ENCODE measurements at regions not wholly inside any gene's neighbourhood (a gene's known extent, or its start where the extent isn't known, plus 50 kb on each side); places are given as distances from the start of the nearest gene placed in this dataset.

DNA sequence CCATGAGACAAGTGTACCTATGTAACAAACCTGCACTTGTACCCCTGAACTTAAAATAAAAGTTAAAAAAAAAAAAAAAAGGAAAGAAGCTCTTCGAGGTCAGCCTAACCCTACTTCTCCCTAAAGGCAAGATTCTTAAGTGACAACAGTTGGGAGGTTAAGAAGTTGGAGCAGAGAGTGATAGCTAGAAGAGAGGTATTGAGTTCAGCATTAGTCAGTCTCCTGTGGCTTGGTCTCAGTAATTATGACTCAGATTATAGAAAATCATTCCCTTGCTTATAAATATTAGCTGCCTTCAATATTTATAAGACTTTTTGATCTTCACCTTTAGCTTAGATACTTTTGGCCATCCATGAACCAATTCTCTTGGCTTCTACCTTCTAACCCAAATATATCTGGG lies 926.8 kb upstream of the SLC39A10 start:
- BruUV-seq (replicated peaks): no TSS peak
- H2AFZ ChIP-seq (ENCODE audit: low read depth, low read length): no peak overlapping the region
- no peak overlapping the region for H3K27ac ChIP-seq (ENCODE audit: insufficient read depth, low read depth, low read length)
- H3K36me3 ChIP-seq (ENCODE audit: control insufficient read depth in 2 of 2, extremely low read depth in 1 of 2, insufficient read depth in 2 of 2, low read length in 2 of 2): no peaks in the 10 kb centered on the region
- no peak overlapping the region for H3K4me2 ChIP-seq (ENCODE audit: insufficient read depth, low read length)
- H3K79me2 ChIP-seq (ENCODE audit: control insufficient read depth, insufficient read depth, low read length): no peaks in the 10 kb centered on the region
- no peak overlapping the region for H3K9ac ChIP-seq (replicated peaks; ENCODE audit: extremely low read depth, insufficient read depth, low read length)
- CTCF ChIA-PET: interaction anchor here (0.7 to 1.5 kb wide), 3 partner anchors 184 to 1093 kb away, joined by 3 to 4 read pairs (median 4); no protein-coding TSS in a partner anchor
- H3K4me1 ChIP-seq (ENCODE audit: control insufficient read depth, extremely low read depth, insufficient read depth, low read length): no peaks in the 10 kb centered on the region
- intact Hi-C loops (cut with micrococcal nuclease): no loop called here
- POLR2A ChIA-PET: no interaction called here
- no peaks in the 10 kb centered on the region for H3K9me1 ChIP-seq (replicated peaks; ENCODE audit: control insufficient read depth, extremely low read depth, insufficient read depth, low read length)
- TF ChIP-seq GATA2 (IDR thresholded peaks at IDR 0.05; ENCODE audit: insufficient read depth, insufficient read length, low read depth, low read length) (no peak), FOS (IDR thresholded peaks at IDR 0.05; ENCODE audit: borderline replicate concordance, insufficient read depth, low read length) (peak; percentile 45)
- H4K20me1 ChIP-seq (replicated peaks; ENCODE audit: control insufficient read depth, extremely low read depth, insufficient read depth, low read length): no peaks in the 10 kb centered on the region
- H3K27me3 ChIP-seq (ENCODE audit: control insufficient read depth in 2 of 2, insufficient read depth in 2 of 2, low read length in 2 of 2): no peaks in the 10 kb centered on the region
- dilution Hi-C loops (cut with MboI; ENCODE audit: extremely low pct_ligation_motif_present, low sequenced_read_pairs): no loop called here
- no peaks in the 10 kb centered on the region for H3K9me3 ChIP-seq (replicated peaks; ENCODE audit: control insufficient read depth, insufficient read depth, low read length)
- FAIRE-seq: peak; percentile 54
- H3K4me3 ChIP-seq (replicated peaks in 1 of 3; ENCODE audit: insufficient read depth in 1 of 3, low read depth in 1 of 3, low read length in 3 of 3): no peak overlapping the region
- DNase-seq (ENCODE audit: low read depth, low spot score): peak; percentile 9

DNA sequence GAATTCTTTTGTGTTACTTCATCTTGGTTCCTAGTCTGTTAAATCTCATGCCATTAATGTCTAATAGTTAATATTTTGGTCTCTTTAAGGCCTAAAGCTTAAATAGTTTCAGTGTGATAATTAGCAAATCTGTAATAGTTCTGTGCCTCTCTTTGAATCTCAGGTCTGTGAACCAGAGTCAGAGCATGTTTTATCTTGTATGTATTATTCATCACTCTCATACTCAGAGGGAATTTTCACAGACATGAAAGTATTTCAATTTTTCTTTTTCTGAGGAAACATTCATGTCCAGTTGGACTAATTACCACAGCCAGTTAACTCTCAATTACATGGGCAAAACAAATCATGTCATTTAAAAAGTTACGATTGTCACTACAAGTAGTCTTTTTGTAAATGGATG lies 931.9 kb upstream of the SLC39A10 start:
- Histone ChIP-seq H3K79me2 (ENCODE audit: control insufficient read depth, insufficient read depth, low read length) (no peaks in the 10 kb centered on the region), H3K36me3 (ENCODE audit: control insufficient read depth in 2 of 2, extremely low read depth in 1 of 2, insufficient read depth in 2 of 2, low read length in 2 of 2) (no peaks in the 10 kb centered on the region), H3K9me3 (replicated peaks; ENCODE audit: control insufficient read depth, insufficient read depth, low read length) (no peaks in the 10 kb centered on the region), H2AFZ (ENCODE audit: low read depth, low read length) (no peak overlapping the region), H3K27ac (ENCODE audit: insufficient read depth, low read depth, low read length) (no peak overlapping the region), H3K9me1 (replicated peaks; ENCODE audit: control insufficient read depth, extremely low read depth, insufficient read depth, low read length) (no peaks in the 10 kb centered on the region), H3K9ac (replicated peaks; ENCODE audit: extremely low read depth, insufficient read depth, low read length) (no peak overlapping the region), H3K4me2 (ENCODE audit: insufficient read depth, low read length) (no peak overlapping the region), H3K4me3 (replicated peaks in 1 of 3; ENCODE audit: insufficient read depth in 1 of 3, low read depth in 1 of 3, low read length in 3 of 3) (no peak overlapping the region), H3K4me1 (ENCODE audit: control insufficient read depth, extremely low read depth, insufficient read depth, low read length) (no peaks in the 10 kb centered on the region), H4K20me1 (replicated peaks; ENCODE audit: control insufficient read depth, extremely low read depth, insufficient read depth, low read length) (no peaks in the 10 kb centered on the region), H3K27me3 (ENCODE audit: control insufficient read depth in 2 of 2, insufficient read depth in 2 of 2, low read length in 2 of 2) (no peaks in the 10 kb centered on the region)
- intact Hi-C loops (cut with micrococcal nuclease) (no loop called here), dilution Hi-C loops (cut with MboI; ENCODE audit: extremely low pct_ligation_motif_present, low sequenced_read_pairs) (no loop called here)
- BruUV-seq (replicated peaks): no TSS peak
- CTCF ChIA-PET: no interaction called here
- no peak for FAIRE-seq
- POLR2A ChIA-PET: no interaction called here
- DNase-seq (ENCODE audit: low read depth, low spot score): no peak
- TF ChIP-seq MYC (IDR thresholded peaks at IDR 0.05; ENCODE audit: low read depth, low read length) (no peak), POLR2AphosphoS5 (IDR thresholded peaks at IDR 0.05; ENCODE audit: insufficient read depth, low read depth, low read length) (no peak), EZH2 (IDR thresholded peaks at IDR 0.05; ENCODE audit: borderline replicate concordance, low read depth, low read length, severe bottlenecking) (no peak), FOS (IDR thresholded peaks at IDR 0.05; ENCODE audit: borderline replicate concordance, insufficient read depth, low read length) (no peak), POLR2A (IDR thresholded peaks at IDR 0.05; ENCODE audit: low read depth, low read length) (no peak), GATA2 (IDR thresholded peaks at IDR 0.05; ENCODE audit: insufficient read depth, insufficient read length, low read depth, low read length) (no peak), JUN (IDR thresholded peaks at IDR 0.05; ENCODE audit: borderline replicate concordance, insufficient read depth, insufficient read length, low read depth) (no peak)
- TF ChIP-seq, protein P1, sequence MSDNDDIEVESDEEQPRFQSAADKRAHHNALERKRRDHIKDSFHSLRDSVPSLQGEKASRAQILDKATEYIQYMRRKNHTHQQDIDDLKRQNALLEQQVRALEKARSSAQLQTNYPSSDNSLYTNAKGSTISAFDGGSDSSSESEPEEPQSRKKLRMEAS (IDR thresholded peaks at IDR 0.05; ENCODE audit: insufficient read depth, insufficient read length): no peak
- TF ChIP-seq, protein P2, sequence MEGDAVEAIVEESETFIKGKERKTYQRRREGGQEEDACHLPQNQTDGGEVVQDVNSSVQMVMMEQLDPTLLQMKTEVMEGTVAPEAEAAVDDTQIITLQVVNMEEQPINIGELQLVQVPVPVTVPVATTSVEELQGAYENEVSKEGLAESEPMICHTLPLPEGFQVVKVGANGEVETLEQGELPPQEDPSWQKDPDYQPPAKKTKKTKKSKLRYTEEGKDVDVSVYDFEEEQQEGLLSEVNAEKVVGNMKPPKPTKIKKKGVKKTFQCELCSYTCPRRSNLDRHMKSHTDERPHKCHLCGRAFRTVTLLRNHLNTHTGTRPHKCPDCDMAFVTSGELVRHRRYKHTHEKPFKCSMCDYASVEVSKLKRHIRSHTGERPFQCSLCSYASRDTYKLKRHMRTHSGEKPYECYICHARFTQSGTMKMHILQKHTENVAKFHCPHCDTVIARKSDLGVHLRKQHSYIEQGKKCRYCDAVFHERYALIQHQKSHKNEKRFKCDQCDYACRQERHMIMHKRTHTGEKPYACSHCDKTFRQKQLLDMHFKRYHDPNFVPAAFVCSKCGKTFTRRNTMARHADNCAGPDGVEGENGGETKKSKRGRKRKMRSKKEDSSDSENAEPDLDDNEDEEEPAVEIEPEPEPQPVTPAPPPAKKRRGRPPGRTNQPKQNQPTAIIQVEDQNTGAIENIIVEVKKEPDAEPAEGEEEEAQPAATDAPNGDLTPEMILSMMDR (IDR thresholded peaks at IDR 0.05; ENCODE audit: extremely low read depth in 1 of 2, insufficient read depth in 1 of 2, low read depth in 1 of 2, low read length in 2 of 2): no peak

Data from endothelial cell of umbilical vein (primary cell).